Type B pancreatic cell (in vitro differentiated cells): ENCODE measurements at regions not wholly inside any gene's neighbourhood (a gene's known extent, or its start where the extent isn't known, plus 50 kb on each side); places are given as distances from the start of the nearest gene placed in this dataset.

Experiments
- DNase-seq: peaks from one replicate; pipeline ENCODE4 v3.0.0; 2021; ENCODE audit warnings: mixed read lengths; ENCODE audit not compliant: unreplicated experiment; ENCODE audit errors: extremely low spot score
- H3K27ac Mint-ChIP-seq: 2 replicates; pipeline ENCODE4 v1.8.0; 2021; ENCODE audit warnings: mild to moderate bottlenecking, mixed read lengths
- H3K27me3 Mint-ChIP-seq: 2 replicates; pipeline ENCODE4 v1.8.0; 2021; ENCODE audit warnings: mixed read lengths
- H3K36me3 Mint-ChIP-seq: 2 replicates; pipeline ENCODE4 v1.8.0; 2021; ENCODE audit warnings: mixed read lengths
- H3K4me1 Mint-ChIP-seq: one replicate; pipeline ENCODE4 v1.8.0; 2021; ENCODE audit warnings: mixed read lengths; ENCODE audit not compliant: unreplicated experiment
- H3K4me3 Mint-ChIP-seq: 2 replicates; pipeline ENCODE4 v1.8.0; 2021; ENCODE audit warnings: mild to moderate bottlenecking, mixed read lengths
- H3K9me3 Mint-ChIP-seq: 2 replicates; pipeline ENCODE4 v1.8.0; 2021; ENCODE audit warnings: mixed read lengths
- CTCF ChIP-seq: fragments of 200-600 bp; sonication (generic); conservative IDR thresholded peaks from 2 replicates; pipeline ENCODE4 v1.5.0; 2021; ENCODE audit warnings: antibody characterized with exemption, mild to moderate bottlenecking

GRCh38 chr14:55766071-55766470, 186.1 kb downstream of the KTN1 start:
- Mint-ChIP-seq H3K27ac (no peak overlapping the region), H3K4me3 (no peak overlapping the region), H3K4me1 (peaks cover 20% of the 10 kb centered on the region), H3K36me3 (no peaks in the 10 kb centered on the region), H3K27me3 (no peaks in the 10 kb centered on the region), H3K9me3 (peaks cover 12% of the 10 kb centered on the region)
- no peak for TF ChIP-seq CTCF
- DNase-seq, result no peak

- DNase-seq, result no peak
- no peaks in the 10 kb centered on the region for H3K36me3 Mint-ChIP-seq
- no peak overlapping the region for H3K27ac Mint-ChIP-seq
- peaks cover 12% of the 10 kb centered on the region for H3K4me1 Mint-ChIP-seq
- H3K9me3 Mint-ChIP-seq, result peaks cover 12% of the 10 kb centered on the region
- H3K4me3 Mint-ChIP-seq, result no peak overlapping the region
- TF ChIP-seq CTCF, result no peak
- no peaks in the 10 kb centered on the region for H3K27me3 Mint-ChIP-seq
Measured at GRCh38 chr14:55767286-55767685, 187.3 kb downstream of the KTN1 start.

- no peak overlapping the region for H3K27ac Mint-ChIP-seq
- H3K4me3 Mint-ChIP-seq, result no peak overlapping the region
- H3K27me3 Mint-ChIP-seq, result no peaks in the 10 kb centered on the region
- DNase-seq, result no peak
- no peaks in the 10 kb centered on the region for H3K36me3 Mint-ChIP-seq
- H3K4me1 Mint-ChIP-seq, result peaks cover 5% of the 10 kb centered on the region
- peaks cover 9% of the 10 kb centered on the region for H3K9me3 Mint-ChIP-seq
- no peak for TF ChIP-seq CTCF
Measured at GRCh38 chr14:55769877-55770276, 189.9 kb downstream of the KTN1 start.

GRCh38 chr14:55771242-55771981, 191.4 kb downstream of the KTN1 start:
- no peaks in the 10 kb centered on the region for H3K27me3 Mint-ChIP-seq
- no peak overlapping the region for H3K27ac Mint-ChIP-seq
- TF ChIP-seq CTCF, result no peak
- H3K4me3 Mint-ChIP-seq, result no peak overlapping the region
- no peak for DNase-seq
- no peaks in the 10 kb centered on the region for H3K36me3 Mint-ChIP-seq
- H3K4me1 Mint-ChIP-seq, result peaks cover 5% of the 10 kb centered on the region
- H3K9me3 Mint-ChIP-seq, result peaks cover 4% of the 10 kb centered on the region

- no peak overlapping the region for H3K4me3 Mint-ChIP-seq
Measured at GRCh38 chr14:55772486-55772885, 192.5 kb downstream of the KTN1 start.

More at GRCh38 chr14:55772486-55772885, 192.5 kb downstream of the KTN1 start:
- Mint-ChIP-seq H3K4me1 (peaks cover 5% of the 10 kb centered on the region), H3K27ac (no peak overlapping the region), H3K36me3 (no peaks in the 10 kb centered on the region), H3K9me3 (peaks cover 4% of the 10 kb centered on the region), H3K27me3 (no peaks in the 10 kb centered on the region)
- DNase-seq, result no peak
- TF ChIP-seq CTCF, result no peak
